OCI-LY1 (cell line): ENCODE measurements at regions not wholly inside any gene's neighbourhood (a gene's known extent, or its start where the extent isn't known, plus 50 kb on each side); places are given as distances from the start of the nearest gene placed in this dataset.

Source experiments
- H2AFZ ChIP-seq: fragments of 200-600 bp; sonication (generic), shearing (Covaris generic); 2 replicates; pipeline ENCODE4 v1.6.0; 2014; ENCODE audit warnings: antibody characterized with exemption, mild to moderate bottlenecking, low read length
- H3F3A ChIP-seq: fragments of 200-600 bp; sonication (generic), shearing (Covaris generic); 2 replicates; pipeline ENCODE4 v1.6.0; 2014; ENCODE audit warnings: mild to moderate bottlenecking, antibody characterized with exemption, low read length, moderate library complexity; ENCODE audit not compliant: insufficient read depth
- H3K27ac ChIP-seq: fragments of 200-600 bp; sonication (generic); 2 replicates; pipeline ENCODE4 v1.5.1; 2014; ENCODE audit warnings: low read length, mixed run types, mild to moderate bottlenecking, low read depth; ENCODE audit not compliant: poor library complexity, severe bottlenecking
- H3K27me3 ChIP-seq: fragments of 200-600 bp; sonication (generic); 2 replicates; pipeline ENCODE4 v1.6.0; 2014; ENCODE audit warnings: antibody characterized with exemption, mild to moderate bottlenecking, low read length, moderate library complexity; ENCODE audit not compliant: insufficient read depth
- H3K36me3 ChIP-seq: fragments of 200-600 bp; sonication (generic); 2 replicates; pipeline ENCODE4 v1.6.1; 2014; ENCODE audit warnings: mild to moderate bottlenecking, antibody characterized with exemption, low read length, moderate library complexity, mixed read lengths; ENCODE audit not compliant: insufficient read depth
- H3K4me1 ChIP-seq: fragments of 200-600 bp; sonication (generic); 2 replicates; pipeline ENCODE4 v1.5.1; 2014; ENCODE audit warnings: mild to moderate bottlenecking, low read length, moderate library complexity; ENCODE audit not compliant: insufficient read depth, severe bottlenecking
- H3K4me2 ChIP-seq: fragments of 200-600 bp; sonication (generic), shearing (Covaris generic); 2 replicates; pipeline ENCODE4 v1.6.1; 2014; ENCODE audit warnings: low read length
- H3K4me3 ChIP-seq: fragments of 200-600 bp; sonication (generic); 2 replicates; pipeline ENCODE4 v1.5.1; 2014; ENCODE audit warnings: low read length, low read depth, mild to moderate bottlenecking, mixed read lengths; ENCODE audit not compliant: poor library complexity, severe bottlenecking
- H3K79me2 ChIP-seq: fragments of 200-600 bp; shearing (Covaris generic); 2 replicates; pipeline ENCODE4 v1.6.1; 2016; ENCODE audit warnings: mixed run types, low read length, mixed read lengths; ENCODE audit not compliant: insufficient read depth
- H3K9ac ChIP-seq: fragments of 200-600 bp; sonication (generic), shearing (Covaris generic); 2 replicates; pipeline ENCODE4 v1.6.1; 2014; ENCODE audit warnings: mild to moderate bottlenecking, low read length, mixed read lengths
- H3K9me2 ChIP-seq: fragments of 200-600 bp; sonication (generic), shearing (Covaris generic); 2 replicates; pipeline ENCODE4 v1.6.1; 2014; ENCODE audit warnings: low read depth, mild to moderate bottlenecking, low read length, mixed read lengths
- H3K9me3 ChIP-seq: fragments of 200-600 bp; shearing (Covaris generic); 2 replicates; pipeline ENCODE4 v1.6.1; 2014; ENCODE audit warnings: low read length, mixed read lengths
- H4K20me1 ChIP-seq: fragments of 200-600 bp; sonication (generic), shearing (Covaris generic); 2 replicates; pipeline ENCODE4 v1.6.0; 2016; ENCODE audit warnings: mild to moderate bottlenecking, low read length; ENCODE audit not compliant: insufficient read depth
- CTCF ChIP-seq: fragments of 200-600 bp; sonication (generic), shearing (Covaris generic); IDR thresholded peaks from 2 replicates; pipeline ENCODE4 v1.5.1; 2017; ENCODE audit warnings: mild to moderate bottlenecking, antibody characterized with exemption, low read length, moderate library complexity, mixed read lengths
- EZH2 ChIP-seq: fragments of 200-600 bp; sonication (generic), shearing (Covaris generic); IDR thresholded peaks from 2 replicates; pipeline ENCODE4 v1.8.0; 2017; ENCODE audit warnings: borderline replicate concordance, mixed run types, mild to moderate bottlenecking, antibody characterized with exemption, low read length, moderate library complexity, mixed read lengths

GRCh38 chr6:9985481-9985880 lies 429.4 kb downstream of the TFAP2A start:
- H3K9me3 ChIP-seq, result no peaks in the 10 kb centered on the region
- H2AFZ ChIP-seq, result no peak overlapping the region
- no peaks in the 10 kb centered on the region for H3F3A ChIP-seq
- no peaks in the 10 kb centered on the region for H3K36me3 ChIP-seq
- no peak overlapping the region for H3K9ac ChIP-seq
- H3K4me3 ChIP-seq, result no peak overlapping the region
- no peaks in the 10 kb centered on the region for H4K20me1 ChIP-seq
- TF ChIP-seq CTCF, result no peak
- TF ChIP-seq EZH2, result no peak
- H3K4me2 ChIP-seq, result no peak overlapping the region
- H3K27ac ChIP-seq, result no peak overlapping the region
- no peaks in the 10 kb centered on the region for H3K9me2 ChIP-seq
- no peaks in the 10 kb centered on the region for H3K4me1 ChIP-seq
- no peaks in the 10 kb centered on the region for H3K27me3 ChIP-seq
- H3K79me2 ChIP-seq, result no peaks in the 10 kb centered on the region

GRCh38 chr6:9984607-9985006 lies 430.3 kb downstream of the TFAP2A start:
- TF ChIP-seq EZH2 (no peak), CTCF (no peak)
- H4K20me1 ChIP-seq, result no peaks in the 10 kb centered on the region
- no peak overlapping the region for H3K4me2 ChIP-seq
- no peaks in the 10 kb centered on the region for H3K27me3 ChIP-seq
- no peaks in the 10 kb centered on the region for H3K79me2 ChIP-seq
- no peaks in the 10 kb centered on the region for H3K9me3 ChIP-seq
- no peak overlapping the region for H2AFZ ChIP-seq
- H3K9me2 ChIP-seq, result no peaks in the 10 kb centered on the region
- no peak overlapping the region for H3K4me3 ChIP-seq
- H3K27ac ChIP-seq, result no peak overlapping the region
- no peaks in the 10 kb centered on the region for H3K36me3 ChIP-seq
- H3K4me1 ChIP-seq, result no peaks in the 10 kb centered on the region
- H3F3A ChIP-seq, result no peaks in the 10 kb centered on the region
- no peak overlapping the region for H3K9ac ChIP-seq

GRCh38 chr6:9983168-9983567 lies 431.7 kb downstream of the TFAP2A start:
- Histone ChIP-seq H3K36me3 (no peaks in the 10 kb centered on the region), H3K9me2 (no peaks in the 10 kb centered on the region), H3K9ac (no peak overlapping the region), H3F3A (no peaks in the 10 kb centered on the region), H3K4me3 (no peak overlapping the region), H3K27me3 (no peaks in the 10 kb centered on the region), H4K20me1 (no peaks in the 10 kb centered on the region), H2AFZ (no peak overlapping the region), H3K79me2 (no peaks in the 10 kb centered on the region), H3K27ac (no peak overlapping the region), H3K4me1 (no peaks in the 10 kb centered on the region), H3K9me3 (no peaks in the 10 kb centered on the region), H3K4me2 (no peak overlapping the region)
- TF ChIP-seq EZH2 (no peak), CTCF (no peak)
